ENCODE measurements at regions not wholly inside any gene's neighbourhood (a gene's known extent, or its start where the extent isn't known, plus 50 kb on each side); places are given as distances from the start of the nearest gene placed in this dataset.

GRCh38 chr12:115618105-115618504 lies 659.4 kb downstream of the MED13L start:
- intact Hi-C loops (cut with DNase I): no loop called here
- 81% methylated on average over 7 of the region's 7 CpGs for WGBS, 2 donors
- ATAC-seq: no peak
- Histone ChIP-seq H3K4me1 (no peaks in the 10 kb centered on the region), H3K36me3 (replicated peaks in 1 of 2; ENCODE audit: insufficient read depth in 1 of 2, low read depth in 2 of 2) (no peaks in the 10 kb centered on the region), H3K27ac (no peak overlapping the region), H3K4me3 (no peak overlapping the region), H3K27me3 (no peaks in the 10 kb centered on the region), H3K9me3 (no peaks in the 10 kb centered on the region)
- no peak for DNase-seq
- no peak for TF ChIP-seq CTCF (IDR thresholded peaks at IDR 0.05)
- no peak for TF ChIP-seq POLR2A (IDR thresholded peaks at IDR 0.05)

- ATAC-seq: no peak
- DNase-seq: no peak
- Histone ChIP-seq H3K4me1 (no peaks in the 10 kb centered on the region), H3K36me3 (replicated peaks in 1 of 2; ENCODE audit: insufficient read depth in 1 of 2, low read depth in 2 of 2) (no peaks in the 10 kb centered on the region), H3K4me3 (no peak overlapping the region), H3K27ac (no peak overlapping the region), H3K9me3 (no peaks in the 10 kb centered on the region), H3K27me3 (no peaks in the 10 kb centered on the region)
- 71 to 76% methylated on average over 5 to 7 of the region's 7 CpGs for WGBS, 2 donors
- intact Hi-C loops (cut with DNase I): no loop called here
- TF ChIP-seq POLR2A (IDR thresholded peaks at IDR 0.05) (no peak), CTCF (IDR thresholded peaks at IDR 0.05) (no peak)
Measured at GRCh38 chr12:115617391-115617790, 660.1 kb downstream of the MED13L start.

- H3K9me3 ChIP-seq: no peaks in the 10 kb centered on the region
- H3K27me3 ChIP-seq: no peaks in the 10 kb centered on the region
- no peak overlapping the region for H3K4me3 ChIP-seq
- no peak overlapping the region for H3K27ac ChIP-seq
- DNase-seq (no peak), ATAC-seq (no peak)
- 39 to 62% methylated on average over 2 to 5 of the region's 5 CpGs for whole genome bisulfite sequencing, 2 donors
- no peaks in the 10 kb centered on the region for H3K36me3 ChIP-seq (replicated peaks in 1 of 2; ENCODE audit: insufficient read depth in 1 of 2, low read depth in 2 of 2)
- H3K4me1 ChIP-seq: no peaks in the 10 kb centered on the region
- TF ChIP-seq POLR2A (IDR thresholded peaks at IDR 0.05): no peak
- no peak for TF ChIP-seq CTCF (IDR thresholded peaks at IDR 0.05)
- intact Hi-C loops (cut with DNase I): no loop called here
Measured at GRCh38 chr12:115611477-115611876, 666.0 kb downstream of the MED13L start.

- TF ChIP-seq POLR2A (IDR thresholded peaks at IDR 0.05) (no peak), CTCF (IDR thresholded peaks at IDR 0.05) (no peak)
- Histone ChIP-seq H3K27me3 (no peaks in the 10 kb centered on the region), H3K9me3 (no peaks in the 10 kb centered on the region), H3K27ac (no peak overlapping the region), H3K36me3 (replicated peaks in 1 of 2; ENCODE audit: insufficient read depth in 1 of 2, low read depth in 2 of 2) (no peaks in the 10 kb centered on the region), H3K4me3 (no peak overlapping the region), H3K4me1 (no peaks in the 10 kb centered on the region)
- ATAC-seq (no peak), DNase-seq (no peak)
- intact Hi-C loops (cut with DNase I): no loop called here
- 53 to 62% methylated on average over 1 of the region's 1 CpG for WGBS, 2 donors
Measured at GRCh38 chr12:115609347-115609746, 668.1 kb downstream of the MED13L start.

GRCh38 chr12:115606040-115606439 lies 671.5 kb downstream of the MED13L start:
- TF ChIP-seq POLR2A (IDR thresholded peaks at IDR 0.05): no peak
- no peak for TF ChIP-seq CTCF (IDR thresholded peaks at IDR 0.05)
- no peak for DNase-seq
- intact Hi-C loops (cut with DNase I): no loop called here
- Histone ChIP-seq H3K4me1 (no peaks in the 10 kb centered on the region), H3K27ac (no peak overlapping the region), H3K36me3 (replicated peaks in 1 of 2; ENCODE audit: insufficient read depth in 1 of 2, low read depth in 2 of 2) (no peaks in the 10 kb centered on the region), H3K9me3 (no peaks in the 10 kb centered on the region), H3K4me3 (no peak overlapping the region), H3K27me3 (no peaks in the 10 kb centered on the region)
- ATAC-seq: no peak
- 12 to 22% methylated on average over 17 of the region's 17 CpGs for WGBS, 2 donors
